Type B pancreatic cell (in vitro differentiated cells): ENCODE measurements at regions not wholly inside any gene's neighbourhood (a gene's known extent, or its start where the extent isn't known, plus 50 kb on each side); places are given as distances from the start of the nearest gene placed in this dataset.

ENCODE experiments used
- DNase-seq: peaks from one replicate; pipeline ENCODE4 v3.0.0; 2021; ENCODE audit warnings: mixed read lengths; ENCODE audit not compliant: unreplicated experiment; ENCODE audit errors: extremely low spot score
- H3K27ac Mint-ChIP-seq: 2 replicates; pipeline ENCODE4 v1.8.0; 2021; ENCODE audit warnings: mild to moderate bottlenecking, mixed read lengths
- H3K27me3 Mint-ChIP-seq: 2 replicates; pipeline ENCODE4 v1.8.0; 2021; ENCODE audit warnings: mixed read lengths
- H3K36me3 Mint-ChIP-seq: 2 replicates; pipeline ENCODE4 v1.8.0; 2021; ENCODE audit warnings: mixed read lengths
- H3K4me1 Mint-ChIP-seq: one replicate; pipeline ENCODE4 v1.8.0; 2021; ENCODE audit warnings: mixed read lengths; ENCODE audit not compliant: unreplicated experiment
- H3K4me3 Mint-ChIP-seq: 2 replicates; pipeline ENCODE4 v1.8.0; 2021; ENCODE audit warnings: mild to moderate bottlenecking, mixed read lengths
- H3K9me3 Mint-ChIP-seq: 2 replicates; pipeline ENCODE4 v1.8.0; 2021; ENCODE audit warnings: mixed read lengths
- TF ChIP-seq, protein P1 (sequence below): fragments of 200-600 bp; sonication (generic); conservative IDR thresholded peaks from 2 replicates; pipeline ENCODE4 v1.5.0; 2021; ENCODE audit warnings: antibody characterized with exemption, mild to moderate bottlenecking

DNA sequence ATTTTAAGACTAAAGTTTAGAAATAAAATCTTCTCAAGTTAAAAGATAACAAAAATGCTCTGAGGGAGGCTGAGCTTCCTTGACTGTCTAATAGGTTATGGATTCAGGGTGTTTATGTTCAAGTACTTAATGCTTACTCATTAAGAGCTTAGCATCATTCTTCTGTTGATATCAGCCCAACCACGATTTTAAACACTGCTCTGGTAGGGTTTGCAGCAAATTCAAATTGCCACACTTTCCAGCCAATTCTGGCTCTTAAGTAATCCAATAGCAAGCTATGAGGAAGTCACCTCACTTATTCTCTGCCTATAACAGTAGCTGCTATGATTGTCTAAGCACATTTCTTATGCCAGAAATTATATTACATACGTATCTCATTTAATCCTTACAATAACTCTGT is 191.0 kb upstream of the KIF2A start:
- Mint-ChIP-seq H3K9me3 (peaks cover 4% of the 10 kb centered on the region), H3K4me3 (no peak overlapping the region), H3K4me1 (no peaks in the 10 kb centered on the region), H3K36me3 (no peaks in the 10 kb centered on the region), H3K27me3 (peaks cover 28% of the 10 kb centered on the region), H3K27ac (no peak overlapping the region)
- TF ChIP-seq, protein P1, sequence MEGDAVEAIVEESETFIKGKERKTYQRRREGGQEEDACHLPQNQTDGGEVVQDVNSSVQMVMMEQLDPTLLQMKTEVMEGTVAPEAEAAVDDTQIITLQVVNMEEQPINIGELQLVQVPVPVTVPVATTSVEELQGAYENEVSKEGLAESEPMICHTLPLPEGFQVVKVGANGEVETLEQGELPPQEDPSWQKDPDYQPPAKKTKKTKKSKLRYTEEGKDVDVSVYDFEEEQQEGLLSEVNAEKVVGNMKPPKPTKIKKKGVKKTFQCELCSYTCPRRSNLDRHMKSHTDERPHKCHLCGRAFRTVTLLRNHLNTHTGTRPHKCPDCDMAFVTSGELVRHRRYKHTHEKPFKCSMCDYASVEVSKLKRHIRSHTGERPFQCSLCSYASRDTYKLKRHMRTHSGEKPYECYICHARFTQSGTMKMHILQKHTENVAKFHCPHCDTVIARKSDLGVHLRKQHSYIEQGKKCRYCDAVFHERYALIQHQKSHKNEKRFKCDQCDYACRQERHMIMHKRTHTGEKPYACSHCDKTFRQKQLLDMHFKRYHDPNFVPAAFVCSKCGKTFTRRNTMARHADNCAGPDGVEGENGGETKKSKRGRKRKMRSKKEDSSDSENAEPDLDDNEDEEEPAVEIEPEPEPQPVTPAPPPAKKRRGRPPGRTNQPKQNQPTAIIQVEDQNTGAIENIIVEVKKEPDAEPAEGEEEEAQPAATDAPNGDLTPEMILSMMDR: no peak
- DNase-seq: no peak

DNA sequence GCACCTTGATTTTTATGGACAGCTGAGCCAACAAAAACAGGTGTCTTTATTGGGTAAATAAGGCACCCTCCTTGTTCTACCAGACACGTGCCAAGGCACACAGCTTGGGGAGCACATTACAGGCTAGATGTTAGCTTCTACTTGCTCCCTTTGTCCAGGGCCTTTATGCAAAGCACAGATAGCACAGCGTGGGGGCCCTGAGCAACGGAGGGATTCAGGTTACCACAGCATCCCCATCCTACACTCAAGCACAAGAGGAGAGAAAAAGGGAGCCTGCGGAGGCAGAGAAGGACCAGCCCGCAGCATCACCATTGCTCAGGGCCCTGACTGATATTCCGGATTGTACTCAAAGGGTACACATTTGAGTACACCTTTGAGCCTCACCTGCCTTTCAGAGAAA is 181.7 kb upstream of the KIF2A start:
- Mint-ChIP-seq H3K27ac (no peak overlapping the region), H3K36me3 (no peaks in the 10 kb centered on the region), H3K4me3 (no peak overlapping the region), H3K9me3 (peaks cover 5% of the 10 kb centered on the region), H3K27me3 (peaks cover 33% of the 10 kb centered on the region), H3K4me1 (peaks cover 5% of the 10 kb centered on the region)
- no peak for DNase-seq
- TF ChIP-seq, protein P1: no peak

DNA sequence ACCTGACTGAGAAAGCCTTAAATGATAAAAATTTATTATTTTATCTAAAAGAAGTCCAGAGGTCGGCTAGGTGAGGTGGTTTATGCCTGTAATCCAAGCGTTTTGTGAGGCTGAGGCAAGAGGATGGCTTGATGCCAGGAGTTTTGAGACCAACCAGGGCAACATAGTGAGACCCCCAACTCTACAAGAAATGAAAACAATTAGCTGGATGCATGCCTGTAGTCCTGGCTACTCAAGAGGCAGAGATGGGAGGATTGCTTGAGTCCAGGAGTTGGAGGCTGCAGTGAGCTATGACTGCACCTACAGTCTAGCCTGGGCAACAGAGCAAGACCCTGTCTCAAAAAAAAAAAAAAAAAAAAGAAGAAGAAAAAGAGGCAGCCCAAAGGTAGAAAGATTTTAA is 179.9 kb upstream of the KIF2A start:
- H3K4me1 Mint-ChIP-seq: peaks cover 5% of the 10 kb centered on the region
- H3K27ac Mint-ChIP-seq: no peak overlapping the region
- H3K4me3 Mint-ChIP-seq: no peak overlapping the region
- TF ChIP-seq, protein P1: no peak
- DNase-seq: no peak
- H3K9me3 Mint-ChIP-seq: no peaks in the 10 kb centered on the region
- H3K36me3 Mint-ChIP-seq: no peaks in the 10 kb centered on the region
- peaks cover 44% of the 10 kb centered on the region for H3K27me3 Mint-ChIP-seq

- TF ChIP-seq, protein P1: no peak
- H3K9me3 Mint-ChIP-seq: no peaks in the 10 kb centered on the region
- peaks cover 5% of the 10 kb centered on the region for H3K4me1 Mint-ChIP-seq
- DNase-seq: no peak
- H3K4me3 Mint-ChIP-seq: no peak overlapping the region
- H3K36me3 Mint-ChIP-seq: no peaks in the 10 kb centered on the region
- no peak overlapping the region for H3K27ac Mint-ChIP-seq
- H3K27me3 Mint-ChIP-seq: peaks cover 53% of the 10 kb centered on the region
Observed at GRCh38 chr5:62127098-62127736, 178.8 kb upstream of the KIF2A start.

DNA sequence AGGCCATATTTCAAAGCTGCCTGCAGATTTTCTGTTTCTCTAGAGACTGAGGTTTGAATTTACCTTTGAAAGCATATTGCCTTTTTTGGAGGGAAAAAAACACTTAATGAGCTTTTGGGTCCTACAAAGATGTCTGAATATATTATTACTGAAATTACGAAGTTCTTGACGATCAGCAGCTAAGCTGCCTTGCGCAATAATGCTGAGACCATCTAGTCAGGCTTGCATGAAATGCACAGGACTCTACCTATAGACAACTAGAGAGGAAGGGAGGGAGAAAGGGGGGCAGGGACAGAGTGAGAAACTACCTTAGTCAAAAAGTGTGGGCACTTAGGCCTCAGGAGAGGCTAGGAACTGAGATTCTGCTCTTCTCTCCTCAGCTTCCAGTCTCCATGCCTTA is 175.9 kb upstream of the KIF2A start:
- peaks cover 5% of the 10 kb centered on the region for H3K4me1 Mint-ChIP-seq
- DNase-seq: no peak
- TF ChIP-seq, protein P1: no peak
- no peak overlapping the region for H3K4me3 Mint-ChIP-seq
- peaks cover 49% of the 10 kb centered on the region for H3K27me3 Mint-ChIP-seq
- H3K27ac Mint-ChIP-seq: no peak overlapping the region
- H3K9me3 Mint-ChIP-seq: no peaks in the 10 kb centered on the region
- no peaks in the 10 kb centered on the region for H3K36me3 Mint-ChIP-seq

DNA sequence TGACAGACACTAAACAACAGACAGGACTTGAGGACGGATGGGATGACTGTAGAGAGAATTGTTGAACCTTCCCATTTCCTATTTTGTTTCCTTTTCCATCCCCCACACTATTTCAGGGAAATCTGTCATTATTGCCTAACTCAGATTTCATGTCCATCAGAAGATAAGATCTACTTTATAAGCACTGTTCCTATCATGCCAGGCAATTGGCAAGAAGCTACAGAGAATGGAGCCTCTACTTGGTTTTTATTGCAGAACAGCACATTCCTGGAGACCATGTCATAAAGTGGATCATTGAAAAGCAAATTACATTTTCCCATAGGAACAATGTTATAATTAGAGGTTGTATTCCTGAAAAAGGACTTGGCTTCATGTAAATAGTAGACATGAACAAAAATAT is 173.7 kb upstream of the KIF2A start:
- TF ChIP-seq, protein P1: no peak
- peaks cover 54% of the 10 kb centered on the region for H3K27me3 Mint-ChIP-seq
- H3K4me1 Mint-ChIP-seq: no peaks in the 10 kb centered on the region
- no peaks in the 10 kb centered on the region for H3K36me3 Mint-ChIP-seq
- DNase-seq: no peak
- no peaks in the 10 kb centered on the region for H3K9me3 Mint-ChIP-seq
- no peak overlapping the region for H3K27ac Mint-ChIP-seq
- no peak overlapping the region for H3K4me3 Mint-ChIP-seq
